ENCODE measurements at regions not wholly inside any gene's neighbourhood (a gene's known extent, or its start where the extent isn't known, plus 50 kb on each side); places are given as distances from the start of the nearest gene placed in this dataset.

GRCh38 chrX:97756879-97757278, 873.2 kb downstream of the RPA4 start:
- no peak for DNase-seq (ENCODE audit: low spot score)
- intact Hi-C loops (cut with DNase I), result no loop called here

- no peak for DNase-seq (ENCODE audit: low spot score)
- intact Hi-C loops (cut with DNase I), result no loop called here
Measured at GRCh38 chrX:97763391-97763790, 879.7 kb downstream of the RPA4 start.

- intact Hi-C loops (cut with DNase I), result no loop called here
- no peak for DNase-seq (ENCODE audit: low spot score)
Measured at GRCh38 chrX:97763981-97764380, 880.3 kb downstream of the RPA4 start.

GRCh38 chrX:97766501-97767095, 882.9 kb downstream of the RPA4 start:
- no peak for DNase-seq (ENCODE audit: low spot score)

GRCh38 chrX:97787311-97787710, 903.6 kb downstream of the RPA4 start:
- intact Hi-C loops (cut with DNase I), result no loop called here
- no peak for DNase-seq (ENCODE audit: low spot score)

More at GRCh38 chrX:97766501-97767095, 882.9 kb downstream of the RPA4 start:
- intact Hi-C loops (cut with DNase I), result no loop called here

GRCh38 chrX:97787849-97788248, 904.1 kb downstream of the RPA4 start:
- no peak for DNase-seq (ENCODE audit: low spot score)
- intact Hi-C loops (cut with DNase I), result no loop called here

- no peak for DNase-seq (ENCODE audit: low spot score)
- intact Hi-C loops (cut with DNase I), result no loop called here
Measured at GRCh38 chrX:97790850-97791249, 907.1 kb downstream of the RPA4 start.

GRCh38 chrX:97797076-97797475, 913.4 kb downstream of the RPA4 start:
- intact Hi-C loops (cut with DNase I), result no loop called here
- no peak for DNase-seq (ENCODE audit: low spot score)

- intact Hi-C loops (cut with DNase I), result no loop called here
- no peak for DNase-seq (ENCODE audit: low spot score)
Measured at GRCh38 chrX:97806238-97806637, 922.5 kb downstream of the RPA4 start.

GRCh38 chrX:97806946-97807345, 923.2 kb downstream of the RPA4 start:
- intact Hi-C loops (cut with DNase I), result no loop called here
- no peak for DNase-seq (ENCODE audit: low spot score)

GRCh38 chrX:97820170-97820569, 936.5 kb downstream of the RPA4 start:
- no peak for DNase-seq (ENCODE audit: low spot score)
- intact Hi-C loops (cut with DNase I), result no loop called here

GRCh38 chrX:97828471-97828870, 944.8 kb downstream of the RPA4 start:
- intact Hi-C loops (cut with DNase I), result no loop called here
- no peak for DNase-seq (ENCODE audit: low spot score)

GRCh38 chrX:97835969-97836368, 952.3 kb downstream of the RPA4 start:
- DNase-seq (ENCODE audit: low spot score), result no peak
- intact Hi-C loops (cut with DNase I), result no loop called here

GRCh38 chrX:97841544-97842179, 958.0 kb downstream of the RPA4 start:
- no peak for DNase-seq (ENCODE audit: low spot score)
- intact Hi-C loops (cut with DNase I), result no loop called here

- peak; percentile 68 for DNase-seq (ENCODE audit: low spot score)
Measured at GRCh38 chrX:97842468-97843199, 958.9 kb downstream of the RPA4 start.

GRCh38 chrX:97843200-97843811, 959.6 kb downstream of the RPA4 start:
- intact Hi-C loops (cut with DNase I), result no loop called here
- DNase-seq (ENCODE audit: low spot score), result no peak

More at GRCh38 chrX:97842468-97843199, 958.9 kb downstream of the RPA4 start:
- intact Hi-C loops (cut with DNase I), result no loop called here

GRCh38 chrX:97844161-97844560, 960.5 kb downstream of the RPA4 start:
- intact Hi-C loops (cut with DNase I), result no loop called here
- no peak for DNase-seq (ENCODE audit: low spot score)

- intact Hi-C loops (cut with DNase I), result no loop called here
- DNase-seq (ENCODE audit: low spot score), result no peak
Measured at GRCh38 chrX:97844943-97845342, 961.2 kb downstream of the RPA4 start.

- intact Hi-C loops (cut with DNase I), result no loop called here
- DNase-seq (ENCODE audit: low spot score), result peak; percentile 58
Measured at GRCh38 chrX:97845451-97845850, 961.7 kb downstream of the RPA4 start.

- DNase-seq (ENCODE audit: low spot score), result no peak
- intact Hi-C loops (cut with DNase I), result no loop called here
Measured at GRCh38 chrX:97846228-97846627, 962.5 kb downstream of the RPA4 start.

Measured in cardiac septum (tissue), 1 donor.